Smooth muscle cell (in vitro differentiated cells): ENCODE measurements at regions not wholly inside any gene's neighbourhood (a gene's known extent, or its start where the extent isn't known, plus 50 kb on each side); places are given as distances from the start of the nearest gene placed in this dataset.

ENCODE experiments used
- DNase-seq: peaks from one replicate; lab custom pipeline; 2025; ENCODE audit not compliant: unreplicated experiment; lab: John Stamatoyannopoulos, UW
- H2AFZ ChIP-seq: fragments of 200-600 bp; sonication (generic); 2 replicates; pipeline ENCODE4 v1.6.0; 2016; ENCODE audit warnings: antibody characterized with exemption, low read depth, mild to moderate bottlenecking
- H3F3A ChIP-seq: fragments of 200-600 bp; sonication (generic); 2 replicates; pipeline ENCODE4 v1.6.0; 2017; ENCODE audit warnings: antibody characterized with exemption, low read depth
- H3K27ac ChIP-seq: fragments of 200-600 bp; sonication (generic); 2 replicates; pipeline ENCODE4 v1.5.1; 2016; ENCODE audit warnings: low read depth, mild to moderate bottlenecking
- H3K27me3 ChIP-seq: fragments of 200-600 bp; sonication (generic); 2 replicates; pipeline ENCODE4 v1.6.1; 2016; ENCODE audit warnings: low read depth, mild to moderate bottlenecking
- H3K36me3 ChIP-seq: fragments of 200-600 bp; sonication (generic); 2 replicates; pipeline ENCODE4 v1.5.1; 2016; ENCODE audit warnings: low read depth
- H3K4me1 ChIP-seq: fragments of 200-600 bp; sonication (generic); 2 replicates; pipeline ENCODE4 v1.5.1; 2016; ENCODE audit warnings: low read depth
- H3K4me2 ChIP-seq: fragments of 200-600 bp; sonication (generic); 2 replicates; pipeline ENCODE4 v1.6.0; 2016; ENCODE audit warnings: mild to moderate bottlenecking
- H3K4me3 ChIP-seq: fragments of 200-600 bp; sonication (generic); 2 replicates; pipeline ENCODE4 v1.5.1; 2016; ENCODE audit warnings: mild to moderate bottlenecking
- H3K79me2 ChIP-seq: fragments of 200-600 bp; sonication (generic); 2 replicates; pipeline ENCODE4 v1.6.0; 2016; ENCODE audit warnings: low read depth, mild to moderate bottlenecking
- H3K9ac ChIP-seq: fragments of 200-600 bp; sonication (generic); 2 replicates; pipeline ENCODE4 v1.6.0; 2016; ENCODE audit warnings: low read depth
- H3K9me3 ChIP-seq: fragments of 200-600 bp; sonication (generic); replicated peaks from 2 replicates; pipeline ENCODE4 v1.5.1; 2016; ENCODE audit warnings: low read depth
- H4K20me1 ChIP-seq: fragments of 200-600 bp; sonication (generic); 2 replicates; pipeline ENCODE4 v1.6.0; 2016; ENCODE audit warnings: low read depth
- WGBS: methylation state at CpG from one replicate; pipeline ENCODE4 v1.1.7; 2016; ENCODE audit warnings: low lambda C conversion rate; 5-methylcytosine and 5-hydroxymethylcytosine counted together
- TF ChIP-seq, protein P1 (sequence below): fragments of 200-600 bp; sonication (generic); IDR thresholded peaks from 2 replicates; pipeline ENCODE4 v1.5.1; 2017; ENCODE audit warnings: borderline replicate concordance, mild to moderate bottlenecking, antibody characterized with exemption; ENCODE audit not compliant: insufficient read depth, poor library complexity, severe bottlenecking

DNA sequence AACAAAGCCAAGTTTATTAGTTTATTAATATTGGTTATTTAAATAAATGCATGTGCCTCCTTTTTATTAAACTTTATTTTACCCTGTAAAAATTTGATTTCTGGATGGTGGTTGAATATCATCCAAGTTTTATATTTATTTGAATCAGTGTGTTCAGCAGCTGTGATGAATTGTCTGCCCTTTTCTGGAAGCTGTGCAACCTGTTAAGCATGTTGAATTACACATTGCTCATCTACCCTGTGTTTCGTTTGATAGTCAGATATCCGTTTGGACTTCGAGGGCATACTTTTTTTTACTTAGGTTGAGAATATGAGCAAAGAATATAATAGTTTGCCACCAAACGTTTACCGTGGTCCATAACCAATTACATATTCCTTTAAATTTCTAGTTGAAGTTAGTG, 95.8 kb upstream of the TENM3 start:
- Histone ChIP-seq H3F3A (no peaks in the 10 kb centered on the region), H3K27ac (peak overlapping the region; percentile 88), H3K9me3 (no peaks in the 10 kb centered on the region), H2AFZ (no peak overlapping the region), H3K9ac (peak overlapping the region; percentile 29), H3K36me3 (no peaks in the 10 kb centered on the region), H3K4me2 (peak overlapping the region; percentile 92), H3K4me3 (peak overlapping the region; percentile 91), H3K27me3 (no peaks in the 10 kb centered on the region), H3K79me2 (peaks cover 77% of the 10 kb centered on the region), H4K20me1 (peaks cover 11% of the 10 kb centered on the region), H3K4me1 (peaks cover 47% of the 10 kb centered on the region)
- TF ChIP-seq, protein P1, sequence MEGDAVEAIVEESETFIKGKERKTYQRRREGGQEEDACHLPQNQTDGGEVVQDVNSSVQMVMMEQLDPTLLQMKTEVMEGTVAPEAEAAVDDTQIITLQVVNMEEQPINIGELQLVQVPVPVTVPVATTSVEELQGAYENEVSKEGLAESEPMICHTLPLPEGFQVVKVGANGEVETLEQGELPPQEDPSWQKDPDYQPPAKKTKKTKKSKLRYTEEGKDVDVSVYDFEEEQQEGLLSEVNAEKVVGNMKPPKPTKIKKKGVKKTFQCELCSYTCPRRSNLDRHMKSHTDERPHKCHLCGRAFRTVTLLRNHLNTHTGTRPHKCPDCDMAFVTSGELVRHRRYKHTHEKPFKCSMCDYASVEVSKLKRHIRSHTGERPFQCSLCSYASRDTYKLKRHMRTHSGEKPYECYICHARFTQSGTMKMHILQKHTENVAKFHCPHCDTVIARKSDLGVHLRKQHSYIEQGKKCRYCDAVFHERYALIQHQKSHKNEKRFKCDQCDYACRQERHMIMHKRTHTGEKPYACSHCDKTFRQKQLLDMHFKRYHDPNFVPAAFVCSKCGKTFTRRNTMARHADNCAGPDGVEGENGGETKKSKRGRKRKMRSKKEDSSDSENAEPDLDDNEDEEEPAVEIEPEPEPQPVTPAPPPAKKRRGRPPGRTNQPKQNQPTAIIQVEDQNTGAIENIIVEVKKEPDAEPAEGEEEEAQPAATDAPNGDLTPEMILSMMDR, result no peak
- WGBS, result 61% methylated on average over 5 of the region's 5 CpGs
- DNase-seq, result no peak

DNA sequence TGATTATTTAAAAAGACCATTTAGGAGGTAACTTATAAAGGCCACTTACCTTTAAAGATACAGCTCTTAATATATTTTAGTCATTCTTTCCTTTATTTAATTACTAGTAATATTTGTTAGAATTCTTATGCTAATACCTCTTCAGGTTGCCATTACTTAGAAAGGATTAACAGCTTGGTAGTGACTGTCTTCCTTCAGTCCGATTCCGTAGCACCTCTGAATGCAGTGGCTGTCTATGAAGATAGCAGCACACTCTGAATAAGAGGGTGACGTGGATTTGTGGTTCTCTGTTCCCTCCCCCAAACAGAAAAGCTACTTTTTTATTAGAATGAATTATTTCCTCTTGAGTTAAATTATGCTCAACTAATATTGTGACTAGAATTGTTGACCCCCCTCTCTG, 92.6 kb upstream of the TENM3 start:
- DNase-seq, result no peak
- H3K4me2 ChIP-seq, result peak overlapping the region; percentile 57
- H3K9ac ChIP-seq, result no peak overlapping the region
- H3K27me3 ChIP-seq, result no peaks in the 10 kb centered on the region
- 45% methylated on average over 3 of the region's 3 CpGs for WGBS
- no peak overlapping the region for H2AFZ ChIP-seq
- no peaks in the 10 kb centered on the region for H3K9me3 ChIP-seq
- H3K79me2 ChIP-seq, result peaks cover 100% of the 10 kb centered on the region
- peaks cover 63% of the 10 kb centered on the region for H3K4me1 ChIP-seq
- peak overlapping the region; percentile 7 for H3K4me3 ChIP-seq
- no peak overlapping the region for H3K27ac ChIP-seq
- TF ChIP-seq, protein P1, result no peak
- no peaks in the 10 kb centered on the region for H3F3A ChIP-seq
- H4K20me1 ChIP-seq, result peaks cover 19% of the 10 kb centered on the region
- no peaks in the 10 kb centered on the region for H3K36me3 ChIP-seq

DNA sequence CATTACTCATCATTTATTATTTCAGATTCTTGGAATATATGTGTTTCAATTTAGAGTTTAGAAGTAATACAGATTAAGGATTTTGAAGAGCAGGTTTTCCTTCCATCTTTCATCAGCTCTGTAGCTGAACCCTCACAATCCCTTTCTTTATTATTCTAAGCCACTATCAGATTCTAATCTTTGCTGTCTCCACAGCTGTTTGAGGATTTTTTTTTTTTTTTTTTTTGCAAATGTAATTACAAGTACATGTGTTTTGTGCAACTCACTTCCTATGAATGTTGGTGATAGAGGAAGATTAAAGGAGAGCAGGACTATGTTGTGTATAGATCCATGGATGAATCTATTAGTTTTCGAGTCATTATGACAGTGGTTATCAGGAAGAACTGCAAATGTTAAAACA, 87.4 kb upstream of the TENM3 start:
- Histone ChIP-seq H3K9me3 (no peaks in the 10 kb centered on the region), H3K27ac (no peak overlapping the region), H4K20me1 (peaks cover 36% of the 10 kb centered on the region), H3K9ac (no peak overlapping the region), H2AFZ (no peak overlapping the region), H3K79me2 (peaks cover 96% of the 10 kb centered on the region), H3K4me1 (peaks cover 22% of the 10 kb centered on the region), H3F3A (no peaks in the 10 kb centered on the region), H3K36me3 (peaks cover 6% of the 10 kb centered on the region), H3K4me3 (no peak overlapping the region), H3K27me3 (no peaks in the 10 kb centered on the region), H3K4me2 (no peak overlapping the region)
- no peak for DNase-seq
- 97% methylated on average over 1 of the region's 1 CpG for WGBS
- TF ChIP-seq, protein P1, result no peak

DNA sequence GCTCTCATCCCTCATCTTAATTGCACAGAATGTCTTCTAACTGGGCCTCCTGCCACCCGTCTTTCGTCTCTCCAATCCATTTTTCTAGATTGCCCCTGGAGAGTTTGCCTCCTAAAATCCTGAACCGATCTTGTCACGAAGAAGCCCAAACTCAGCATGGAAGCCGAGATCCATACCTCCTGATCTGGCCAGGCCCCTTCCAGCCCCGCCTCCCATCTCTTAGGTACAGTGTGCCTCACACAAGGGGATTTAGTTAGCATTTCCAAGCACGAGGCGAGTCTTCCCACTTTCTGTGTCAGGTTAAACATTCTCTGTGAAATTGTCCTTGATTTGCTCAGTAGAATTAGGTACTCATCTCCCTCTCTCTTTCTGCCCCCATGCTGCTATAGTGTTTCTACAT, 80.0 kb upstream of the TENM3 start:
- H3K4me3 ChIP-seq, result no peak overlapping the region
- H2AFZ ChIP-seq, result no peak overlapping the region
- peaks cover 86% of the 10 kb centered on the region for H3K79me2 ChIP-seq
- no peaks in the 10 kb centered on the region for H3K27me3 ChIP-seq
- no peak overlapping the region for H3K27ac ChIP-seq
- H3F3A ChIP-seq, result peaks cover 5% of the 10 kb centered on the region
- no peak for DNase-seq
- no peaks in the 10 kb centered on the region for H3K9me3 ChIP-seq
- no peak overlapping the region for H3K9ac ChIP-seq
- TF ChIP-seq, protein P1, result no peak
- 97% methylated on average over 8 of the region's 8 CpGs for WGBS
- H3K36me3 ChIP-seq, result no peaks in the 10 kb centered on the region
- no peaks in the 10 kb centered on the region for H3K4me1 ChIP-seq
- H3K4me2 ChIP-seq, result no peak overlapping the region
- H4K20me1 ChIP-seq, result peaks cover 65% of the 10 kb centered on the region
